Tibial nerve (tissue), 4 donors: ENCODE measurements at regions not wholly inside any gene's neighbourhood (a gene's known extent, or its start where the extent isn't known, plus 50 kb on each side); places are given as distances from the start of the nearest gene placed in this dataset.
"Not testable (repeated sequence)": the region's sequence is repeated elsewhere in the genome, so short reads cannot be mapped to it uniquely, and the experiment has no call there.

ENCODE experiments used
- DNase-seq, 2 donors: peaks; one replicate each; pipeline ENCODE4 v3.0.0-alpha.2; 2019; ENCODE audit warnings: low spot score in 2 of 2
- H3K27ac ChIP-seq, 4 donors: fragments of 200-600 bp; sonication (generic) in 3 of 4; one replicate each; pipeline ENCODE4 v1.5.1; 2017 to 2019; ENCODE audit warnings: mild to moderate bottlenecking in 1 of 4
- H3K27me3 ChIP-seq, 2 donors: fragments of 200-600 bp; sonication (generic) in 1 of 2; one replicate each; pipeline versions ENCODE4 v1.5.1 to v1.6.0; 2017 to 2019
- H3K36me3 ChIP-seq, 3 donors: fragments of 200-600 bp; sonication (generic); one replicate each; pipeline ENCODE4 v1.5.1; 2018 to 2019
- H3K4me1 ChIP-seq, 4 donors: fragments of 200-600 bp; sonication (generic) in 3 of 4; one replicate each; pipeline ENCODE4 v1.5.1; 2017 to 2019
- H3K4me3 ChIP-seq, 4 donors: fragments of 200-600 bp; sonication (generic) in 3 of 4; one replicate each; pipeline ENCODE4 v1.5.1; 2017 to 2019; ENCODE audit warnings: mild to moderate bottlenecking in 1 of 4, moderate library complexity in 1 of 4
- H3K9me3 ChIP-seq, 4 donors: fragments of 200-600 bp; sonication (generic) in 3 of 4; one replicate each; pipeline ENCODE4 v1.5.1; 2017 to 2019
- CTCF ChIP-seq, 5 experiments: fragments of 200-600 bp in 3 of 5; fragments of 450-650 bp in 2 of 5; sonication (generic) in 3 of 5; IDR thresholded peaks; one replicate each; pipeline ENCODE4 v1.5.1; 2016 to 2019; ENCODE audit warnings: antibody characterized with exemption in 5 of 5, mild to moderate bottlenecking in 3 of 5, moderate library complexity in 2 of 5
- EP300 ChIP-seq, 2 donors: sonication (generic); formaldehyde crosslinking; IDR thresholded peaks; one replicate each; pipeline ENCODE4 v1.6.1; 2017; ENCODE audit warnings: antibody characterized with exemption in 2 of 2, mild to moderate bottlenecking in 1 of 2
- POLR2A ChIP-seq, 2 donors: fragments of 450-650 bp; IDR thresholded peaks; one replicate each; pipeline ENCODE4 v1.6.1; 2017; ENCODE audit warnings: antibody characterized with exemption in 2 of 2, mild to moderate bottlenecking in 2 of 2, moderate library complexity in 2 of 2
- WGBS, 2 donors: methylation state at CpG; one replicate each; pipeline ENCODE4 v1.1.5; 2018; 5-methylcytosine and 5-hydroxymethylcytosine counted together

- peaks cover 0 to 10% (median 0%) of the 10 kb centered on the region in 4 donors for H3K4me1 ChIP-seq
- WGBS, 2 donors = 58 to 71% methylated on average over 3 of the region's 3 CpGs
These were observed 351.8 kb upstream of the TFPI start for GRCh38 chr2:187906021-187906420.

GRCh38 chr2:187910922-187911321, 356.7 kb upstream of the TFPI start:
- H3K36me3 ChIP-seq, H3K27ac ChIP-seq, H3K27me3 ChIP-seq, H3K9me3 ChIP-seq, DNase-seq, H3K4me3 ChIP-seq: not testable (repeated sequence)
- H3K4me1 ChIP-seq = peaks cover 0 to 10% (median 0%) of the 10 kb centered on the region in 4 donors
- WGBS, 2 donors = 83 to 100% methylated on average over 1 of the region's 1 CpG

More at GRCh38 chr2:187906021-187906420, 351.8 kb upstream of the TFPI start:
- H3K9me3 ChIP-seq = peaks cover 0 to 3% (median 0%) of the 10 kb centered on the region in 4 donors
- no peak overlapping the region for H3K27ac ChIP-seq
- no peak for DNase-seq
- no peaks in the 10 kb centered on the region for H3K27me3 ChIP-seq
- no peak overlapping the region for H3K4me3 ChIP-seq
- H3K36me3 ChIP-seq = no peaks in the 10 kb centered on the region
- TF ChIP-seq POLR2A (IDR thresholded peaks at IDR 0.05) (no peak), EP300 (IDR thresholded peaks at IDR 0.05) (no peak), CTCF (IDR thresholded peaks at IDR 0.05) (no peak)

- no peak for DNase-seq
- TF ChIP-seq CTCF (IDR thresholded peaks at IDR 0.05) = no peak
- TF ChIP-seq EP300 (IDR thresholded peaks at IDR 0.05) = no peak
- H3K4me1 ChIP-seq = peaks cover 0 to 10% (median 0%) of the 10 kb centered on the region in 4 donors
- no peak overlapping the region for H3K4me3 ChIP-seq
- H3K27me3 ChIP-seq = no peaks in the 10 kb centered on the region
- no peak overlapping the region for H3K27ac ChIP-seq
- no peaks in the 10 kb centered on the region for H3K36me3 ChIP-seq
- H3K9me3 ChIP-seq = no peaks in the 10 kb centered on the region
These were observed 358.7 kb upstream of the TFPI start for GRCh38 chr2:187912950-187913349.

GRCh38 chr2:187915810-187916209, 361.6 kb upstream of the TFPI start:
- Histone ChIP-seq H3K27ac (no peak overlapping the region), H3K36me3 (no peaks in the 10 kb centered on the region), H3K4me3 (no peak overlapping the region), H3K4me1 (no peaks in the 10 kb centered on the region), H3K27me3 (no peaks in the 10 kb centered on the region), H3K9me3 (no peaks in the 10 kb centered on the region)
- TF ChIP-seq EP300 (IDR thresholded peaks at IDR 0.05) (no peak), CTCF (IDR thresholded peaks at IDR 0.05) (no peak), POLR2A (IDR thresholded peaks at IDR 0.05) (no peak)
- WGBS, 2 donors = 64 to 74% methylated on average over 4 of the region's 4 CpGs
- no peak for DNase-seq

GRCh38 chr2:187916799-187917198, 362.6 kb upstream of the TFPI start:
- no peak for DNase-seq
- no peaks in the 10 kb centered on the region for H3K9me3 ChIP-seq
- H3K27me3 ChIP-seq = no peaks in the 10 kb centered on the region
- WGBS, 2 donors = 50 to 68% methylated on average over 1 of the region's 1 CpG
- H3K36me3 ChIP-seq = no peaks in the 10 kb centered on the region
- H3K27ac ChIP-seq = no peak overlapping the region
- no peak overlapping the region for H3K4me3 ChIP-seq
- no peak for TF ChIP-seq CTCF (IDR thresholded peaks at IDR 0.05)
- TF ChIP-seq POLR2A (IDR thresholded peaks at IDR 0.05) = no peak
- no peak for TF ChIP-seq EP300 (IDR thresholded peaks at IDR 0.05)
- no peaks in the 10 kb centered on the region for H3K4me1 ChIP-seq

GRCh38 chr2:187917535-187917934, 363.3 kb upstream of the TFPI start:
- TF ChIP-seq POLR2A (IDR thresholded peaks at IDR 0.05) = no peak
- TF ChIP-seq CTCF (IDR thresholded peaks at IDR 0.05) = no peak
- TF ChIP-seq EP300 (IDR thresholded peaks at IDR 0.05) = no peak
- H3K27me3 ChIP-seq = no peaks in the 10 kb centered on the region
- H3K36me3 ChIP-seq = no peaks in the 10 kb centered on the region
- no peak overlapping the region for H3K27ac ChIP-seq
- no peak overlapping the region for H3K4me3 ChIP-seq
- H3K9me3 ChIP-seq = no peaks in the 10 kb centered on the region
- H3K4me1 ChIP-seq = no peaks in the 10 kb centered on the region
- no peak for DNase-seq
